ENCODE measurements at regions not wholly inside any gene's neighbourhood (a gene's known extent, or its start where the extent isn't known, plus 50 kb on each side); places are given as distances from the start of the nearest gene placed in this dataset.
A peak's percentile ranks its signal among the peaks of the same experiment; 100 is the strongest.

- DNase-seq (ENCODE audit: low read depth): no peak
Measured at GRCh38 chr3:150130404-150131100, 159.9 kb upstream of the PFN2 start.

GRCh38 chr3:150129166-150129565, 158.5 kb upstream of the PFN2 start:
- DNase-seq (ENCODE audit: low read depth): no peak

- DNase-seq (ENCODE audit: low read depth): no peak
Measured at GRCh38 chr3:150128126-150128525, 157.4 kb upstream of the PFN2 start.

- DNase-seq (ENCODE audit: low read depth): no peak
Measured at GRCh38 chr3:150127011-150127490, 156.4 kb upstream of the PFN2 start.

GRCh38 chr3:150124142-150124541, 153.4 kb upstream of the PFN2 start:
- DNase-seq (ENCODE audit: low read depth): no peak

GRCh38 chr3:150123249-150123648, 152.6 kb upstream of the PFN2 start:
- peak; percentile 45 for DNase-seq (ENCODE audit: low read depth)

- no peak for DNase-seq (ENCODE audit: low read depth)
Measured at GRCh38 chr3:150118219-150118618, 147.5 kb upstream of the PFN2 start.

- no peak for DNase-seq (ENCODE audit: low read depth)
Measured at GRCh38 chr3:150117076-150117475, 146.4 kb upstream of the PFN2 start.

- peak; percentile 17 for DNase-seq (ENCODE audit: low read depth)
Measured at GRCh38 chr3:150116196-150116595, 145.5 kb upstream of the PFN2 start.

GRCh38 chr3:150114873-150115540, 144.3 kb upstream of the PFN2 start:
- peak; percentile 77 for DNase-seq (ENCODE audit: low read depth)

GRCh38 chr3:150114273-150114672, 143.6 kb upstream of the PFN2 start:
- DNase-seq (ENCODE audit: low read depth): no peak

- DNase-seq (ENCODE audit: low read depth): no peak
Measured at GRCh38 chr3:150110097-150110496, 139.4 kb upstream of the PFN2 start.

GRCh38 chr3:150107429-150108175, 136.9 kb upstream of the PFN2 start:
- no peak for DNase-seq (ENCODE audit: low read depth)

- DNase-seq (ENCODE audit: low read depth): peak; percentile 98
Measured at GRCh38 chr3:150106740-150107428, 136.2 kb upstream of the PFN2 start.

GRCh38 chr3:150105886-150106612, 135.4 kb upstream of the PFN2 start:
- peak; percentile 75 for DNase-seq (ENCODE audit: low read depth)

GRCh38 chr3:150105025-150105424, 134.3 kb upstream of the PFN2 start:
- no peak for DNase-seq (ENCODE audit: low read depth)

GRCh38 chr3:150104564-150104963, 133.9 kb upstream of the PFN2 start:
- DNase-seq (ENCODE audit: low read depth): no peak

GRCh38 chr3:150101016-150101415, 130.3 kb upstream of the PFN2 start:
- DNase-seq (ENCODE audit: low read depth): no peak

GRCh38 chr3:150098621-150099020, 127.9 kb upstream of the PFN2 start:
- no peak for DNase-seq (ENCODE audit: low read depth)

- peak; percentile 85 for DNase-seq (ENCODE audit: low read depth)
Measured at GRCh38 chr3:150097588-150097890, 126.8 kb upstream of the PFN2 start.
